SK-N-SH (cell line): ENCODE measurements at regions not wholly inside any gene's neighbourhood (a gene's known extent, or its start where the extent isn't known, plus 50 kb on each side); places are given as distances from the start of the nearest gene placed in this dataset.

ENCODE experiments used
- CTCF ChIA-PET: fragments of 300-600, 350-600 bp; formaldehyde crosslinking; extraction: SDS; loops from one replicate; lab custom pipeline; 2021; lab: Yijun Ruan, JAX
- POLR2A ChIA-PET: fragments of 350-600 bp; sonication (Branson Sonifier 250); formaldehyde crosslinking; extraction: SDS; loops from one replicate; lab custom pipeline; 2020; ENCODE audit warnings: antibody characterized with exemption, inconsistent platforms; lab: Yijun Ruan, JAX
- DNase-seq: peaks from one replicate; pipeline ENCODE4 v3.0.0; 2012
- H2AFZ ChIP-seq: fragments of 200-600 bp; sonication (generic); 2 replicates; pipeline ENCODE4 v1.8.1; 2016; ENCODE audit warnings: antibody characterized with exemption, mild to moderate bottlenecking, low read depth
- H3F3A ChIP-seq: fragments of 200-600 bp; sonication (generic); replicated peaks from 2 replicates; pipeline ENCODE3; 2016; ENCODE audit warnings: antibody characterized with exemption, mild to moderate bottlenecking; ENCODE audit not compliant: insufficient read depth
- H3K27ac ChIP-seq, 2 experiments: fragments of 200-500 bp in 1 of 2; fragments of 200-600 bp in 1 of 2; sonication (Bioruptor generic) in 1 of 2; sonication (generic), shearing (Covaris generic) in 1 of 2; 2 replicates each; pipeline versions ENCODE4 v1.5.1 to v1.6.1; 2014 to 2016; ENCODE audit warnings: low read depth in 2 of 2, inconsistent platforms in 1 of 2, low read length in 1 of 2, mild to moderate bottlenecking in 1 of 2, mixed read lengths in 1 of 2
- H3K27me3 ChIP-seq: fragments of 200-600 bp; sonication (generic), shearing (Covaris generic); 2 replicates; pipeline ENCODE4 v1.6.1; 2016; ENCODE audit warnings: mixed run types; ENCODE audit not compliant: insufficient read depth
- H3K36me3 ChIP-seq, 2 experiments: fragments of 200-500 bp in 1 of 2; fragments of 200-600 bp in 1 of 2; sonication (Bioruptor generic) in 1 of 2; sonication (generic) in 1 of 2; replicated peaks in 1 of 2; 2 replicates each; pipeline versions ENCODE3 to v1.5.1; 2014 to 2016; ENCODE audit warnings: low read length in 1 of 2, mild to moderate bottlenecking in 1 of 2; ENCODE audit not compliant: insufficient read depth in 2 of 2, control insufficient read depth in 1 of 2
- H3K4me1 ChIP-seq, 2 experiments: fragments of 200-500 bp in 1 of 2; fragments of 200-600 bp in 1 of 2; sonication (Bioruptor generic) in 1 of 2; sonication (generic), shearing (Covaris generic) in 1 of 2; 2 replicates each; pipeline versions ENCODE4 v1.5.1 to v1.6.1; 2014 to 2016; ENCODE audit warnings: low read depth in 1 of 2, low read length in 1 of 2, mixed run types in 1 of 2; ENCODE audit not compliant: insufficient read depth in 2 of 2, control insufficient read depth in 1 of 2
- H3K4me2 ChIP-seq: fragments of 200-600 bp; sonication (generic), shearing (Covaris generic); 2 replicates; pipeline ENCODE4 v1.6.1; 2017; ENCODE audit warnings: mixed run types
- H3K4me3 ChIP-seq, 2 experiments: fragments of 200-500 bp in 1 of 2; fragments of 200-600 bp in 1 of 2; sonication (Bioruptor generic) in 1 of 2; sonication (generic), shearing (Covaris generic) in 1 of 2; 2 replicates each; pipeline versions ENCODE4 v1.5.1 to v1.8.1; 2014 to 2016; ENCODE audit warnings: low read depth in 2 of 2, inconsistent platforms in 1 of 2, low read length in 1 of 2, mild to moderate bottlenecking in 1 of 2, mixed read lengths in 1 of 2, moderate library complexity in 1 of 2
- H3K79me2 ChIP-seq: fragments of 200-600 bp; sonication (generic); 2 replicates; pipeline ENCODE4 v1.8.1; 2017; ENCODE audit warnings: mild to moderate bottlenecking; ENCODE audit not compliant: insufficient read depth
- H3K9ac ChIP-seq: fragments of 200-600 bp; sonication (generic); 2 replicates; pipeline ENCODE4 v1.6.1; 2017; ENCODE audit warnings: mixed run types
- H3K9me2 ChIP-seq: fragments of 200-600 bp; sonication (generic); 2 replicates; pipeline ENCODE4 v1.6.1; 2017; ENCODE audit warnings: mixed run types
- H3K9me3 ChIP-seq: fragments of 200-600 bp; sonication (generic); 2 replicates; pipeline ENCODE4 v1.6.1; 2017; ENCODE audit warnings: mixed run types, mild to moderate bottlenecking, moderate library complexity
- H4K20me1 ChIP-seq: fragments of 200-600 bp; sonication (generic); 2 replicates; pipeline ENCODE4 v1.6.1; 2017; ENCODE audit warnings: mild to moderate bottlenecking, mixed run types; ENCODE audit not compliant: insufficient read depth
- ELF1 ChIP-seq: IDR thresholded peaks from 2 replicates; pipeline ENCODE4 v1.4.0; 2012
- EP300 ChIP-seq, 2 experiments: IDR thresholded peaks; 2 replicates each; pipeline versions ENCODE4 v1.4.0 to v1.6.1; 2012; ENCODE audit warnings: borderline replicate concordance in 1 of 2, low read depth in 1 of 2, low read length in 1 of 2
- FOSL2 ChIP-seq: IDR thresholded peaks from 2 replicates; pipeline ENCODE4 v1.4.0; 2012; ENCODE audit warnings: low read depth, mild to moderate bottlenecking, moderate library complexity, borderline replicate concordance
- FOXJ3 ChIP-seq: sonication (generic); formaldehyde crosslinking; IDR thresholded peaks from 2 replicates; pipeline ENCODE4 v1.5.1; 2020; ENCODE audit warnings: mild to moderate bottlenecking, missing genetic modification reagents
- FOXM1 ChIP-seq: IDR thresholded peaks from 2 replicates; pipeline ENCODE4 v1.4.0; 2012; ENCODE audit warnings: low read depth, mild to moderate bottlenecking
- GABPA ChIP-seq: IDR thresholded peaks from 2 replicates; pipeline ENCODE4 v1.4.0; 2012; ENCODE audit warnings: low read depth, mild to moderate bottlenecking
- GATA2 ChIP-seq: sonication (generic); formaldehyde crosslinking; IDR thresholded peaks from 2 replicates; pipeline ENCODE4 v1.5.0; 2020; ENCODE audit warnings: mild to moderate bottlenecking, missing genetic modification reagents
- JUND ChIP-seq: IDR thresholded peaks from 2 replicates; pipeline ENCODE4 v1.4.0; 2012
- MEF2A ChIP-seq: IDR thresholded peaks from 2 replicates; pipeline ENCODE4 v1.4.0; 2012; ENCODE audit warnings: low read depth, borderline replicate concordance
- MXI1 ChIP-seq: IDR thresholded peaks from 2 replicates; pipeline ENCODE4 v1.6.1; 2012; ENCODE audit warnings: mild to moderate bottlenecking, low read depth, low read length, improper control_type of control experiment
- NFIC ChIP-seq: IDR thresholded peaks from 2 replicates; pipeline ENCODE4 v1.4.0; 2012; ENCODE audit warnings: borderline replicate concordance
- NRF1 ChIP-seq: IDR thresholded peaks from 2 replicates; pipeline ENCODE4 v1.6.1; 2012; ENCODE audit warnings: low read depth, mild to moderate bottlenecking, low read length
- POLR2AphosphoS5 ChIP-seq: IDR thresholded peaks from 2 replicates; pipeline ENCODE4 v1.6.1; 2012; ENCODE audit warnings: low read depth, low read length
- RAD21 ChIP-seq: IDR thresholded peaks from 2 replicates; pipeline ENCODE4 v1.6.1; 2012; ENCODE audit warnings: mild to moderate bottlenecking, low read length
- RCOR1 ChIP-seq: fragments of 150-350 bp; IDR thresholded peaks from 2 replicates; pipeline ENCODE4 v1.6.1; 2017; ENCODE audit warnings: antibody characterized with exemption, low read length
- SIN3A ChIP-seq: IDR thresholded peaks from 2 replicates; pipeline ENCODE4 v1.6.1; 2012; ENCODE audit warnings: low read depth, mild to moderate bottlenecking, low read length, moderate library complexity, borderline replicate concordance
- SMC3 ChIP-seq: IDR thresholded peaks from 2 replicates; pipeline ENCODE4 v1.6.1; 2012; ENCODE audit warnings: low read depth, low read length, improper control_type of control experiment
- TAF1 ChIP-seq: IDR thresholded peaks from 2 replicates; pipeline ENCODE4 v1.6.1; 2012; ENCODE audit warnings: low read depth, mild to moderate bottlenecking, low read length, moderate library complexity, borderline replicate concordance
- TCF12 ChIP-seq: IDR thresholded peaks from 2 replicates; pipeline ENCODE4 v1.4.0; 2012
- TEAD4 ChIP-seq: IDR thresholded peaks from 2 replicates; pipeline ENCODE4 v1.4.0; 2012; ENCODE audit warnings: mild to moderate bottlenecking, borderline replicate concordance; ENCODE audit not compliant: insufficient read depth
- YY1 ChIP-seq: IDR thresholded peaks from 2 replicates; pipeline ENCODE4 v1.4.0; 2012; ENCODE audit warnings: low read depth, mild to moderate bottlenecking
- WGBS: methylation state at CpG from one replicate; pipeline ENCODE4 v1.1.6; 2017; ENCODE audit warnings: low lambda C conversion rate; 5-methylcytosine and 5-hydroxymethylcytosine counted together
- TF ChIP-seq, protein P1 (sequence below): IDR thresholded peaks from 2 replicates; pipeline ENCODE4 v1.4.0; 2012; ENCODE audit warnings: low read depth, borderline replicate concordance
- TF ChIP-seq, protein P2 (sequence below): fragments of 200-600 bp; sonication (generic); IDR thresholded peaks from 2 replicates; pipeline ENCODE4 v1.6.1; 2017; ENCODE audit warnings: antibody characterized with exemption, mild to moderate bottlenecking, moderate library complexity
- TF ChIP-seq, protein P3 (sequence below): IDR thresholded peaks from 2 replicates; pipeline ENCODE4 v1.6.1; 2012; ENCODE audit warnings: mild to moderate bottlenecking, low read depth, low read length, moderate library complexity
- TF ChIP-seq, protein P4 (sequence below): IDR thresholded peaks from 2 replicates; pipeline ENCODE4; 2012
- TF ChIP-seq, protein P5 (sequence below): fragments of 150-350 bp; IDR thresholded peaks from 2 replicates; pipeline ENCODE4 v1.6.1; 2016; ENCODE audit warnings: mild to moderate bottlenecking, low read depth, low read length

DNA sequence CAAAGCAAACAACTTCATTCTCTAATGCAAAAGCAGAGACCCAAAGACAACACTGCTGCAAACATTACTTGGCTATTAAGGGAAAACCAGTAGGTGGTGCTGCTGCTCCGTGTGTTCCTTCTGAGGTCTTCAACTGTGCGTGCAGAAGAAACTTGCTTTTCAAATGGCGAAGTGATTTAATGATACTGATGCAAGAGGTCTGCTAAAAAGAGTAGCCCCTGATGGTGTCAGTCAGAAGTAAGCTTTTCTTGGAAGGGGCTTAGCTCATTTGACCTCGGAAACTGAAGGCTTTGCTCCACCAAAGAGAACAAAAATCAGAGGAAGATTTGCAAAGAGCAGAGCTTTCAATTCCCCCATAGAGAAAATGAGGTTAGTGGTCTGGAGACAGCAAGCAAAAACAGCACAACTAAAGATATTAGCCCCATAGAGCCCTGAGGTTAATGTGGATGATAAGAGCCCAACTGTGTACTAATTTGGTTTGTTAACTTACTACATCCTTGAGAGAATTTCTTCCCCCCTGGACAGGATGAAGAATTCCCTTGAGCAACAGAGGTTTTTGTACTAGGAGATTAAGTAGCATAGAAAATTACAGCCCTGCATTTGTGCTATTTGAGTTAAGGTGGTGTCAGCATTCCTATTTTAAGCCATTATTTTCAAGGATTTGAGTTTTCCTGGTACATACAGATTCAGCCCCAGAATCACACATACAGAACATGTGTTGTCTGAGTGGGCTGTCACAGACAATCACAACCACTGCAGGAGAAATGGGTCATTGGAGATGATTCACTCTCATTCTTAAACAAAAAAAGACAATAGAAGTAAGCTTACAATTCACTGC lies 153.2 kb upstream of the C9orf72 start:
- Histone ChIP-seq H3K9ac (no peak overlapping the region), H3K9me2 (no peaks in the 10 kb centered on the region), H3K9me3 (no peaks in the 10 kb centered on the region), H3K27me3 (no peaks in the 10 kb centered on the region), H3K4me2 (peak overlapping the region; percentile 61), H2AFZ (no peak overlapping the region), H3K79me2 (no peaks in the 10 kb centered on the region), H3K4me3 (peak overlapping the region; percentile 30 to 38; a peak in 3 of 4 replicates), H3K27ac (peak overlapping the region in 1 of 2 experiments; percentile 98; a peak in 2 of 4 replicates), H3K4me1 (peaks cover 0 to 12% of the 10 kb centered on the region in 2 experiments; a peak in 2 of 4 replicates), H3K36me3 (no peaks in the 10 kb centered on the region), H3F3A (no peaks in the 10 kb centered on the region), H4K20me1 (no peaks in the 10 kb centered on the region)
- CTCF ChIA-PET, result interaction anchor here (0.6 to 5.3 kb wide), 43 partner anchors 11 to 1598 kb away, joined by 3 to 43 read pairs (median 3); partner anchors contain the start of gene LINGO2
- DNase-seq, result peak; percentile 50
- WGBS, result 0% methylated on average over 4 of the region's 4 CpGs
- POLR2A ChIA-PET, result interaction anchor here (0.7 to 1.0 kb wide), 2 partner anchors 92 to 1484 kb away, joined by 3 read pairs; no protein-coding TSS in a partner anchor
- TF ChIP-seq ELF1 (no peak), EP300 (IDR thresholded peaks at IDR 0.05; ENCODE audit: borderline replicate concordance in 1 of 2, low read depth in 1 of 2, low read length in 1 of 2) (peak in 1 of 2 experiments; percentile 87; a peak in 2 of 4 replicates), FOSL2 (peak; percentile 41; the same call in 1 of the 2 replicates), TEAD4 (no peak), RCOR1 (peak; percentile 77), GABPA (no peak), MXI1 (peak; percentile 17; the same call in 1 of the 2 replicates), SMC3 (peak; percentile 87), RAD21 (peak; percentile 97), TAF1 (no peak), FOXM1 (no peak), YY1 (no peak), MEF2A (no peak), GATA2 (CRISPR knock-in tag) (peak; percentile 45), JUND (peak; percentile 44), NRF1 (no peak), SIN3A (no peak), POLR2AphosphoS5 (0 out of 2 replicates have a peak, but pooled peaks have one; percentile 11), TCF12 (peak; percentile 57), NFIC (no peak), FOXJ3 (no peak)
- TF ChIP-seq, protein P1, sequence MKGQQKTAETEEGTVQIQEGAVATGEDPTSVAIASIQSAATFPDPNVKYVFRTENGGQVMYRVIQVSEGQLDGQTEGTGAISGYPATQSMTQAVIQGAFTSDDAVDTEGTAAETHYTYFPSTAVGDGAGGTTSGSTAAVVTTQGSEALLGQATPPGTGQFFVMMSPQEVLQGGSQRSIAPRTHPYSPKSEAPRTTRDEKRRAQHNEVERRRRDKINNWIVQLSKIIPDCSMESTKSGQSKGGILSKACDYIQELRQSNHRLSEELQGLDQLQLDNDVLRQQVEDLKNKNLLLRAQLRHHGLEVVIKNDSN, result no peak
- TF ChIP-seq, protein P2, sequence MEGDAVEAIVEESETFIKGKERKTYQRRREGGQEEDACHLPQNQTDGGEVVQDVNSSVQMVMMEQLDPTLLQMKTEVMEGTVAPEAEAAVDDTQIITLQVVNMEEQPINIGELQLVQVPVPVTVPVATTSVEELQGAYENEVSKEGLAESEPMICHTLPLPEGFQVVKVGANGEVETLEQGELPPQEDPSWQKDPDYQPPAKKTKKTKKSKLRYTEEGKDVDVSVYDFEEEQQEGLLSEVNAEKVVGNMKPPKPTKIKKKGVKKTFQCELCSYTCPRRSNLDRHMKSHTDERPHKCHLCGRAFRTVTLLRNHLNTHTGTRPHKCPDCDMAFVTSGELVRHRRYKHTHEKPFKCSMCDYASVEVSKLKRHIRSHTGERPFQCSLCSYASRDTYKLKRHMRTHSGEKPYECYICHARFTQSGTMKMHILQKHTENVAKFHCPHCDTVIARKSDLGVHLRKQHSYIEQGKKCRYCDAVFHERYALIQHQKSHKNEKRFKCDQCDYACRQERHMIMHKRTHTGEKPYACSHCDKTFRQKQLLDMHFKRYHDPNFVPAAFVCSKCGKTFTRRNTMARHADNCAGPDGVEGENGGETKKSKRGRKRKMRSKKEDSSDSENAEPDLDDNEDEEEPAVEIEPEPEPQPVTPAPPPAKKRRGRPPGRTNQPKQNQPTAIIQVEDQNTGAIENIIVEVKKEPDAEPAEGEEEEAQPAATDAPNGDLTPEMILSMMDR, result peak; percentile 89
- TF ChIP-seq, protein P3, sequence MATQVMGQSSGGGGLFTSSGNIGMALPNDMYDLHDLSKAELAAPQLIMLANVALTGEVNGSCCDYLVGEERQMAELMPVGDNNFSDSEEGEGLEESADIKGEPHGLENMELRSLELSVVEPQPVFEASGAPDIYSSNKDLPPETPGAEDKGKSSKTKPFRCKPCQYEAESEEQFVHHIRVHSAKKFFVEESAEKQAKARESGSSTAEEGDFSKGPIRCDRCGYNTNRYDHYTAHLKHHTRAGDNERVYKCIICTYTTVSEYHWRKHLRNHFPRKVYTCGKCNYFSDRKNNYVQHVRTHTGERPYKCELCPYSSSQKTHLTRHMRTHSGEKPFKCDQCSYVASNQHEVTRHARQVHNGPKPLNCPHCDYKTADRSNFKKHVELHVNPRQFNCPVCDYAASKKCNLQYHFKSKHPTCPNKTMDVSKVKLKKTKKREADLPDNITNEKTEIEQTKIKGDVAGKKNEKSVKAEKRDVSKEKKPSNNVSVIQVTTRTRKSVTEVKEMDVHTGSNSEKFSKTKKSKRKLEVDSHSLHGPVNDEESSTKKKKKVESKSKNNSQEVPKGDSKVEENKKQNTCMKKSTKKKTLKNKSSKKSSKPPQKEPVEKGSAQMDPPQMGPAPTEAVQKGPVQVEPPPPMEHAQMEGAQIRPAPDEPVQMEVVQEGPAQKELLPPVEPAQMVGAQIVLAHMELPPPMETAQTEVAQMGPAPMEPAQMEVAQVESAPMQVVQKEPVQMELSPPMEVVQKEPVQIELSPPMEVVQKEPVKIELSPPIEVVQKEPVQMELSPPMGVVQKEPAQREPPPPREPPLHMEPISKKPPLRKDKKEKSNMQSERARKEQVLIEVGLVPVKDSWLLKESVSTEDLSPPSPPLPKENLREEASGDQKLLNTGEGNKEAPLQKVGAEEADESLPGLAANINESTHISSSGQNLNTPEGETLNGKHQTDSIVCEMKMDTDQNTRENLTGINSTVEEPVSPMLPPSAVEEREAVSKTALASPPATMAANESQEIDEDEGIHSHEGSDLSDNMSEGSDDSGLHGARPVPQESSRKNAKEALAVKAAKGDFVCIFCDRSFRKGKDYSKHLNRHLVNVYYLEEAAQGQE, result no peak
- TF ChIP-seq, protein P4, sequence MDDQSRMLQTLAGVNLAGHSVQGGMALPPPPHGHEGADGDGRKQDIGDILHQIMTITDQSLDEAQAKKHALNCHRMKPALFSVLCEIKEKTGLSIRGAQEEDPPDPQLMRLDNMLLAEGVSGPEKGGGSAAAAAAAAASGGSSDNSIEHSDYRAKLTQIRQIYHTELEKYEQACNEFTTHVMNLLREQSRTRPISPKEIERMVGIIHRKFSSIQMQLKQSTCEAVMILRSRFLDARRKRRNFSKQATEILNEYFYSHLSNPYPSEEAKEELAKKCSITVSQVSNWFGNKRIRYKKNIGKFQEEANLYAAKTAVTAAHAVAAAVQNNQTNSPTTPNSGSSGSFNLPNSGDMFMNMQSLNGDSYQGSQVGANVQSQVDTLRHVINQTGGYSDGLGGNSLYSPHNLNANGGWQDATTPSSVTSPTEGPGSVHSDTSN, result peak; percentile 86
- TF ChIP-seq, protein P5, sequence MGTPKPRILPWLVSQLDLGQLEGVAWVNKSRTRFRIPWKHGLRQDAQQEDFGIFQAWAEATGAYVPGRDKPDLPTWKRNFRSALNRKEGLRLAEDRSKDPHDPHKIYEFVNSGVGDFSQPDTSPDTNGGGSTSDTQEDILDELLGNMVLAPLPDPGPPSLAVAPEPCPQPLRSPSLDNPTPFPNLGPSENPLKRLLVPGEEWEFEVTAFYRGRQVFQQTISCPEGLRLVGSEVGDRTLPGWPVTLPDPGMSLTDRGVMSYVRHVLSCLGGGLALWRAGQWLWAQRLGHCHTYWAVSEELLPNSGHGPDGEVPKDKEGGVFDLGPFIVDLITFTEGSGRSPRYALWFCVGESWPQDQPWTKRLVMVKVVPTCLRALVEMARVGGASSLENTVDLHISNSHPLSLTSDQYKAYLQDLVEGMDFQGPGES, result no peak
